Loucy (cell line): ENCODE measurements at regions not wholly inside any gene's neighbourhood (a gene's known extent, or its start where the extent isn't known, plus 50 kb on each side); places are given as distances from the start of the nearest gene placed in this dataset.

ENCODE experiments used
- H2AFZ ChIP-seq: fragments of 200-600 bp; sonication (generic); 2 replicates; pipeline ENCODE4 v1.6.0; 2016; ENCODE audit warnings: antibody characterized with exemption, mild to moderate bottlenecking, low read length, moderate library complexity
- H3F3A ChIP-seq: fragments of 200-600 bp; 2 replicates; pipeline ENCODE4 v1.6.0; 2016; ENCODE audit warnings: antibody characterized with exemption, low read depth, mild to moderate bottlenecking
- H3K27me3 ChIP-seq: fragments of 200-600 bp; sonication (generic); 2 replicates; pipeline ENCODE4 v1.6.1; 2014; ENCODE audit warnings: low read length, mild to moderate bottlenecking; ENCODE audit not compliant: insufficient read depth, poor library complexity, severe bottlenecking
- H3K36me3 ChIP-seq: fragments of 200-600 bp; sonication (generic); 2 replicates; pipeline ENCODE4 v1.6.1; 2016; ENCODE audit warnings: low read length; ENCODE audit not compliant: insufficient read depth
- H3K4me1 ChIP-seq: fragments of 200-600 bp; sonication (generic); 2 replicates; pipeline ENCODE4 v1.5.1; 2014; ENCODE audit warnings: low read length, mild to moderate bottlenecking; ENCODE audit not compliant: insufficient read depth, poor library complexity, severe bottlenecking
- H3K4me2 ChIP-seq: fragments of 200-600 bp; sonication (generic); 2 replicates; pipeline ENCODE4 v1.6.0; 2014; ENCODE audit warnings: antibody characterized with exemption, low read length, low read depth, mild to moderate bottlenecking; ENCODE audit not compliant: poor library complexity, severe bottlenecking
- H3K4me3 ChIP-seq: fragments of 200-600 bp; sonication (generic); 2 replicates; pipeline ENCODE4 v1.5.1; 2014; ENCODE audit warnings: low read length, mild to moderate bottlenecking, mixed read lengths; ENCODE audit not compliant: poor library complexity, severe bottlenecking
- H3K79me2 ChIP-seq: fragments of 200-600 bp; sonication (generic); 2 replicates; pipeline ENCODE4 v1.6.1; 2014; ENCODE audit warnings: low read length; ENCODE audit not compliant: insufficient read depth
- H3K9ac ChIP-seq: fragments of 200-600 bp; sonication (generic); 2 replicates; pipeline ENCODE4 v1.6.0; 2014; ENCODE audit warnings: mild to moderate bottlenecking, low read depth, low read length, moderate library complexity; ENCODE audit not compliant: poor library complexity, severe bottlenecking
- H3K9me2 ChIP-seq: fragments of 200-600 bp; sonication (generic); replicated peaks from 2 replicates; pipeline ENCODE4 v1.6.1; 2016; ENCODE audit warnings: low read depth, low read length, mixed read lengths
- H3K9me3 ChIP-seq: fragments of 200-600 bp; sonication (generic); 2 replicates; pipeline ENCODE4 v1.6.1; 2014; ENCODE audit warnings: mild to moderate bottlenecking, antibody characterized with exemption, low read length, low read depth; ENCODE audit not compliant: insufficient read depth
- H4K20me1 ChIP-seq: fragments of 200-600 bp; sonication (generic); 2 replicates; pipeline ENCODE4 v1.6.0; 2014; ENCODE audit warnings: antibody characterized with exemption, low read length, mild to moderate bottlenecking; ENCODE audit not compliant: insufficient read depth, poor library complexity, severe bottlenecking
- CTCF ChIP-seq: fragments of 200-600 bp; sonication (generic); conservative IDR thresholded peaks from 2 replicates; pipeline ENCODE4 v1.5.1; 2014; ENCODE audit warnings: mild to moderate bottlenecking, antibody characterized with exemption, low read length
- EZH2phosphoT487 ChIP-seq: fragments of 200-600 bp; IDR thresholded peaks from 2 replicates; pipeline ENCODE4 v1.6.1; 2018; ENCODE audit warnings: antibody characterized with exemption, mild to moderate bottlenecking, moderate library complexity, borderline replicate concordance

DNA sequence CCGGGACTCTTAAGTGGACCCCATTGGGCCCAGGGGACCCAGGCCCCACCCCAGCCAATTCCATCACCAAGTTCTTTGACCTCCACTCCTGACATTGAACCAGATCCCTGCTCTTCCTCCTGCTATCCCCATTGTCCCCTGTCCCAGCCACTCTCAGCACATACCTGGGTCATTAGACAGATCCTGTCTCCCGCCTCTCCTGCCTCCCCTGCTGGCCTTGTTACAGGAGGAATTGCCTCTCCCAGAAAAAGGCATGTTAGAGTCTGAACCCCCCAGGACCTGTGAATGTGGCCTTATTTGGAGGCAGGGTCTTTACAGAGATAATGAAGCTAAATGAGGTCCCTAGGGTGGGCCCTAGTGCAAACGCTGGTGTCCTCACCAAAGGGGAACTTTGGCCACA lies 301.9 kb downstream of the NPHP4 start:
- H3K9me3 ChIP-seq, result no peaks in the 10 kb centered on the region
- no peaks in the 10 kb centered on the region for H3K9me2 ChIP-seq
- H3K4me1 ChIP-seq, result no peaks in the 10 kb centered on the region
- H3K9ac ChIP-seq, result no peak overlapping the region
- no peaks in the 10 kb centered on the region for H3K27me3 ChIP-seq
- H3K36me3 ChIP-seq, result no peaks in the 10 kb centered on the region
- H3K4me3 ChIP-seq, result no peak overlapping the region
- no peak overlapping the region for H2AFZ ChIP-seq
- H3F3A ChIP-seq, result no peaks in the 10 kb centered on the region
- no peak overlapping the region for H3K4me2 ChIP-seq
- H4K20me1 ChIP-seq, result no peaks in the 10 kb centered on the region
- TF ChIP-seq EZH2phosphoT487, result no peak
- TF ChIP-seq CTCF, result no peak
- H3K79me2 ChIP-seq, result no peaks in the 10 kb centered on the region

DNA sequence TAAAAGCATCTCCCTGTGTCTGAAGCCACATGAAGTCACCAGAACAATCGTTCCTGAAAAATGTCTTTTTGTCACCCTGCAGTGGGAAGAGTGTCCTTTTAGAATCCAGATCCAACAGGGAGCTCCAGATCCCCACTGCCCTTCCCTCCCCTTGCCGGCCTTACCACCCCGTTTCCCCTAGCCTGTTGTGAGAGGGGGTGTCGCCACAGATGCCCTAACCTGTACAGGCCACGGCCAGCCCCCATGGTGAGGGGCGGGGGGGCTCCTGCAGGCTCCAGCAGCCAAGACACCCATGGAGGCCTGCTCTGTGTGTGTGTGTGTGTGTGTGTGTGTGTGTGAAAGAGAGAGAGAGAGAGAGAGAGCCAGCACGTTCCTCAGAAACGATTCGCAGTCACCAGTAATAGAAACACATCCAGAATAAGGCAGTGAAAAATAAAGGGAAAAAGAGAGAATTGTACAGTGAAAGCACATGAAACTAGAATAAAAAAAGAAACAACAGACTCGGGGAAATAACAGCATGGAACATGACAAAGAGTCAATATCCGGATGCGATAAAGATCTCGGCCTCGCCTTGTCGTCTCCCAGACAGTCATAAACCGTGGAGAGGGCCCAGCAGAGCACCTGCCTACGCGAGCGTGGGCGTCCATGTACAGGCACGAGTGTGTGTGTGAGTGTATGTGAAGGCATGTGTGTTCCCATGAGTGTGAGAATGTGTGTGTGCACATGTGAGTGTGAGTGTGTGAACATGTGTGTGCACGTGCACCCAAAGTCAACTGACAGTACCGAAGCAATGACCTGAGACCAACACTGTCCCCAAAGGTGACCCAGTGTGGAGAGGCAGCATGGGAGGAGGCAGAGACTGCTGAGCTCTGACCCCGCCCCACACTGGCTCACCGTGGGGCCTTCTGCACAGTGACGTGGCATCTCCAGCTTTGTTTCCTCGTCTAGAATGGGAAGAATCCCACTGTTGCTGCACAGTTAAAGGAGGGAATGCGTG lies 303.8 kb downstream of the NPHP4 start:
- H3K9me3 ChIP-seq, result no peaks in the 10 kb centered on the region
- H3K4me2 ChIP-seq, result no peak overlapping the region

GRCh38 chr1:5686925-5687706 lies 305.1 kb downstream of the NPHP4 start:
- no peaks in the 10 kb centered on the region for H4K20me1 ChIP-seq
- no peaks in the 10 kb centered on the region for H3K79me2 ChIP-seq
- TF ChIP-seq CTCF (no peak), EZH2phosphoT487 (no peak)
- no peak overlapping the region for H3K9ac ChIP-seq
- no peaks in the 10 kb centered on the region; the same call in 1 of the 2 replicates for H3K9me3 ChIP-seq
- H3K4me3 ChIP-seq, result no peak overlapping the region
- no peak overlapping the region for H2AFZ ChIP-seq
- no peaks in the 10 kb centered on the region for H3F3A ChIP-seq
- no peak overlapping the region for H3K4me2 ChIP-seq
- no peaks in the 10 kb centered on the region for H3K4me1 ChIP-seq
- no peaks in the 10 kb centered on the region for H3K9me2 ChIP-seq
- no peaks in the 10 kb centered on the region for H3K36me3 ChIP-seq
- H3K27me3 ChIP-seq, result no peaks in the 10 kb centered on the region

More for the DNA sequence above, 303.8 kb downstream of the NPHP4 start:
- TF ChIP-seq EZH2phosphoT487 (no peak), CTCF (no peak)
- Histone ChIP-seq H3F3A (no peaks in the 10 kb centered on the region), H3K27me3 (no peaks in the 10 kb centered on the region), H2AFZ (no peak overlapping the region), H3K9ac (no peak overlapping the region), H3K4me3 (no peak overlapping the region), H3K79me2 (no peaks in the 10 kb centered on the region), H4K20me1 (no peaks in the 10 kb centered on the region), H3K9me2 (no peaks in the 10 kb centered on the region), H3K36me3 (no peaks in the 10 kb centered on the region), H3K4me1 (no peaks in the 10 kb centered on the region)
